Thoracic aorta (tissue), 2 donors: ENCODE measurements at regions not wholly inside any gene's neighbourhood (a gene's known extent, or its start where the extent isn't known, plus 50 kb on each side); places are given as distances from the start of the nearest gene placed in this dataset.

ENCODE experiments used
- ATAC-seq: fragments of 150-250 bp; one replicate; pipeline ENCODE4 v1.8.0; 2017; ENCODE audit warnings: low read depth; ENCODE audit not compliant: insufficient number of reproducible peaks, low FRiP score
- DNase-seq: peaks from one replicate; pipeline ENCODE4 v3.0.0-alpha.2; 2020; ENCODE audit warnings: low spot score
- H3K27ac ChIP-seq, 2 donors: fragments of 200-600 bp; sonication (generic); 1 replicate in 1 of 2; 2 replicates in 1 of 2; pipeline ENCODE4 v1.5.1; 2016; ENCODE audit warnings: mild to moderate bottlenecking in 2 of 2, moderate library complexity in 2 of 2
- H3K27me3 ChIP-seq: fragments of 200-600 bp; sonication (generic); replicated peaks from 2 replicates; pipeline ENCODE4 v1.6.0; 2016; ENCODE audit warnings: mild to moderate bottlenecking; ENCODE audit not compliant: insufficient read depth
- H3K36me3 ChIP-seq: fragments of 200-600 bp; sonication (generic); one replicate; pipeline ENCODE4 v1.5.1; 2016
- H3K4me1 ChIP-seq, 2 donors: fragments of 200-600 bp; sonication (generic); 1 replicate in 1 of 2; 2 replicates in 1 of 2; pipeline versions ENCODE4 v1.5.1 to v1.6.0; 2016; ENCODE audit warnings: low read depth in 2 of 2, mild to moderate bottlenecking in 1 of 2; ENCODE audit not compliant: control insufficient read depth in 1 of 2
- H3K4me3 ChIP-seq: fragments of 200-600 bp; sonication (generic); 2 replicates; pipeline ENCODE4 v1.5.1; 2016; ENCODE audit warnings: mild to moderate bottlenecking
- H3K9me3 ChIP-seq: fragments of 200-600 bp; sonication (generic); 2 replicates; pipeline ENCODE4 v1.5.1; 2016
- TF ChIP-seq, protein P1 (sequence below): fragments of 200-600 bp; sonication (generic); IDR thresholded peaks from one replicate; pipeline ENCODE4 v1.5.1; 2019; ENCODE audit warnings: antibody characterized with exemption

DNA sequence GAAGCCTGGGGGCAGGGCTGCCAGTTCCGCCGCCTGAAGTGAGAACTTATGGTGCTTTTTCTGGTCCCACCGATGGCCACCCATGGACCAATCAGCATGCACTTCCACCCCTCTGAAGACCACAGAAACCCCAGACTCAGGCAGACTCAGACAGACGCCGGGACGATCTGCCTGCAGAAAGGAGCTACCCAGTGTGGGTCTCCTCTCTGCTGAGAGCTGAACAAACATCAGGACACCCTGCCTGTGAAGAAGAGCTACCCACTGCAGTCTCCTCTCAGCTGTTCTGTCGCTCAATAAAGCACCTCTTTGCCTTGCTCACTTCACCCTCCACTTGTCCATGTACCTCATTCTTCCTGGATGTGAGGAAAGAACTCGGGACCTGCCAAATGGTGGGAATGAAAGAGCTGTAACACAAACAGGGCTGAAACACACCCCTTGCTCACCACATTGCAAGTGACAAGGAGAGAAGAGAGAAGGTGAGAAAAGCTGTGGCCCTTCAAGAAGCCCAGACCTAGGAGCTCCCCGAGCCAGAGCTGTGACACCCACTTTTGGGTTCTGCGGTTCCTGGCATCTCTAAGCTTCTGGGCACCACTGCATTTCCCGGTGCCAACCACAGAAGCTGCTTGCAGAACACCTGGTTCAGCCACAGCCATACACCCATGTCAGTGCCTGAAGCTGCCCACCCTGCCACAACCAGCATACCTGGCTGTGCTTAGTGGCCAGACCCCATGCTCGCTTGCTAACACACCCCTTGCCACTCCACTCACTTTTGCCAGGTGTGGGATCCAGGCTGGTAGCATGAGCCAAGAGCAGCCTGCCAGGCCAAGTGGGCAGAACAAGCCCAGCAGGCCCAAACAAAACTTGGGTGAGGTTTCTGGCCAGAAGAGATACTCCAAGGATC, 114.3 kb upstream of the TSLP start:
- no peak for DNase-seq
- no peak for ATAC-seq
- Histone ChIP-seq H3K4me1 (no peaks in the 10 kb centered on the region), H3K27me3 (no peaks in the 10 kb centered on the region), H3K9me3 (no peaks in the 10 kb centered on the region), H3K36me3 (no peaks in the 10 kb centered on the region), H3K27ac (no peak overlapping the region), H3K4me3 (no peak overlapping the region)
- TF ChIP-seq, protein P1, sequence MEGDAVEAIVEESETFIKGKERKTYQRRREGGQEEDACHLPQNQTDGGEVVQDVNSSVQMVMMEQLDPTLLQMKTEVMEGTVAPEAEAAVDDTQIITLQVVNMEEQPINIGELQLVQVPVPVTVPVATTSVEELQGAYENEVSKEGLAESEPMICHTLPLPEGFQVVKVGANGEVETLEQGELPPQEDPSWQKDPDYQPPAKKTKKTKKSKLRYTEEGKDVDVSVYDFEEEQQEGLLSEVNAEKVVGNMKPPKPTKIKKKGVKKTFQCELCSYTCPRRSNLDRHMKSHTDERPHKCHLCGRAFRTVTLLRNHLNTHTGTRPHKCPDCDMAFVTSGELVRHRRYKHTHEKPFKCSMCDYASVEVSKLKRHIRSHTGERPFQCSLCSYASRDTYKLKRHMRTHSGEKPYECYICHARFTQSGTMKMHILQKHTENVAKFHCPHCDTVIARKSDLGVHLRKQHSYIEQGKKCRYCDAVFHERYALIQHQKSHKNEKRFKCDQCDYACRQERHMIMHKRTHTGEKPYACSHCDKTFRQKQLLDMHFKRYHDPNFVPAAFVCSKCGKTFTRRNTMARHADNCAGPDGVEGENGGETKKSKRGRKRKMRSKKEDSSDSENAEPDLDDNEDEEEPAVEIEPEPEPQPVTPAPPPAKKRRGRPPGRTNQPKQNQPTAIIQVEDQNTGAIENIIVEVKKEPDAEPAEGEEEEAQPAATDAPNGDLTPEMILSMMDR = no peak

DNA sequence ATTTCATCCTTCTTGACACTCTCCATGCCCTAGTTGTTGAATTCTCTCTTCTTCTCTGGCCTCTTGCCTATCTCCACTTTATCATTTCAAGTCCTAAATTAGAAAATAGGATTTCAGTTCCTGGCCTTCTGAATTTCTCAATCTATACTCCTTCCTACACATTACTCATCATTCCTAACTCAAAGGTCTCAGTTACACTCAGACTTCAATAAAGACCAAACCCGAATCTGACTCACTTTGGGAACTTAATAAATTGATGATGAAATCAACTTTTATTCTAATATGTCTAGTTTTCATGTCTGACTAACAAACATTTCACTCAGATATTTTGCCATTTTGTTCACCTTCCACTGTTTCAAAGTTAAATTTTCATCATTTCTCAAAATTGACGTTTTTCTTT, 113.6 kb upstream of the TSLP start:
- Histone ChIP-seq H3K27ac (no peak overlapping the region), H3K4me3 (no peak overlapping the region), H3K36me3 (no peaks in the 10 kb centered on the region), H3K27me3 (no peaks in the 10 kb centered on the region), H3K9me3 (no peaks in the 10 kb centered on the region), H3K4me1 (no peaks in the 10 kb centered on the region)
- DNase-seq (no peak), ATAC-seq (no peak)
- TF ChIP-seq, protein P1 = no peak

DNA sequence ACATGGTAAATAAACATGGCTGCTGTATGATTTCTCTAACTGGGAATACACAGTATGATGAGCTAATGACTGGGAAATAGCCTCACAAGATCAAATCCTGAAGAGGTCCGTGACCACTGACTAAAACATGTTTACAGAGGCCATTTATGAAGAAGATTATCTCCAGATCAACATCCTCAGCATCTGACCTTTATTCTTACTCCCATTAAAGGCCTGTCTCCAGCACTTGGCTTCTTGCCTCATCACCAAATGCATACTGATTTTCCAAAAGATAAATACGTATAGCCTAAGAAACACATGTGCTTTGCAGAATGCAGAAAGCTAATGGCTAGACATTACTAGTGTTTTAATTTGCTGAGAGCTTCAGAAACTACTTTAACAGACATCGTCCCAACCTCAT, 108.0 kb upstream of the TSLP start:
- Histone ChIP-seq H3K4me3 (no peak overlapping the region), H3K27me3 (no peaks in the 10 kb centered on the region), H3K4me1 (no peaks in the 10 kb centered on the region), H3K27ac (no peak overlapping the region), H3K9me3 (no peaks in the 10 kb centered on the region), H3K36me3 (no peaks in the 10 kb centered on the region)
- TF ChIP-seq, protein P1 = no peak
- ATAC-seq (no peak), DNase-seq (no peak)

DNA sequence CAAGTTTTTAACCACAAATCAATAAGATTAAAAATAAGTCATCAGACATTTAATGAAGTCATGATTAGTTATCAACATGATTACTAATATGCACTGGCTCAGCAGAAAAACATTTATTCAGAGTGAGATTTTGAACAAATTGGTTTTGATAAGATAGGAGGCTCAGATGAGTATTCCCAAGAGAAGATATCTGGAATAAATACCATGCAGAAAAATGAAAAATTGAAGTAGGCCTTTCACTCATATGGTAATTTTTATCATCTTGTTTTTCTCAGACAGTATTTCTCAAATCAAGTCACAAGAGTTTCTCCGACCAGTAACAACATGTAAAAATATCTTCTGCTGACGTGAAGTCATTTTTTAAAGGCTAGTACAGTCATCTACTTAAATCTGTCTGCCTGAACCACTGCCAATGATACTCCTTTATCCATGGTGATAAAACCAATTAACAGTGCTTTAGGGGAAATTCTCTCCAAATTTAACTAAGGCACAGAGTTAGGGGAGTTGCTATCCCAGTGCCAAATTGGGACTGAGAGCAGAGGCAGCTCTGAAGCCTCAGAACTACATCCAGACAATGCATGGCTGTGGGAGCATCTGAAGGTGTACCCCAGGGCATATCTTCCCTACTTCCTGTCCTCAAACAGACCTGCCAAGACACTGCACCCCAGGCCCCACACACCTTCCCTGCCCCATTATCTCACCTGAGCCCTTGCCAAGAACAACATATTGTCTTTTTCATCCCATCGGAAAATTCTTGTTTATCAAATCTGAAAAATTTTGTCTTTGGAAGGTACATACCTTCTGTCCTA, 105.5 kb upstream of the TSLP start:
- Histone ChIP-seq H3K9me3 (no peaks in the 10 kb centered on the region), H3K4me3 (no peak overlapping the region), H3K27me3 (no peaks in the 10 kb centered on the region), H3K36me3 (no peaks in the 10 kb centered on the region), H3K27ac (no peak overlapping the region), H3K4me1 (no peaks in the 10 kb centered on the region)
- ATAC-seq (no peak), DNase-seq (no peak)
- TF ChIP-seq, protein P1 = no peak
